ENCODE measurements at regions not wholly inside any gene's neighbourhood (a gene's known extent, or its start where the extent isn't known, plus 50 kb on each side); places are given as distances from the start of the nearest gene placed in this dataset.

- TF ChIP-seq CTCF (IDR thresholded peaks at IDR 0.05) (no peak), POLR2AphosphoS5 (IDR thresholded peaks at IDR 0.05; ENCODE audit: low read depth, low read length) (no peak), SIN3A (IDR thresholded peaks at IDR 0.05; ENCODE audit: borderline replicate concordance, insufficient read depth, low read depth, low read length) (no peak)
These were observed 238.4 kb upstream of the NR5A2 start for GRCh38 chr1:199789141-199789540.
